ENCODE measurements at regions not wholly inside any gene's neighbourhood (a gene's known extent, or its start where the extent isn't known, plus 50 kb on each side); places are given as distances from the start of the nearest gene placed in this dataset.

DNA sequence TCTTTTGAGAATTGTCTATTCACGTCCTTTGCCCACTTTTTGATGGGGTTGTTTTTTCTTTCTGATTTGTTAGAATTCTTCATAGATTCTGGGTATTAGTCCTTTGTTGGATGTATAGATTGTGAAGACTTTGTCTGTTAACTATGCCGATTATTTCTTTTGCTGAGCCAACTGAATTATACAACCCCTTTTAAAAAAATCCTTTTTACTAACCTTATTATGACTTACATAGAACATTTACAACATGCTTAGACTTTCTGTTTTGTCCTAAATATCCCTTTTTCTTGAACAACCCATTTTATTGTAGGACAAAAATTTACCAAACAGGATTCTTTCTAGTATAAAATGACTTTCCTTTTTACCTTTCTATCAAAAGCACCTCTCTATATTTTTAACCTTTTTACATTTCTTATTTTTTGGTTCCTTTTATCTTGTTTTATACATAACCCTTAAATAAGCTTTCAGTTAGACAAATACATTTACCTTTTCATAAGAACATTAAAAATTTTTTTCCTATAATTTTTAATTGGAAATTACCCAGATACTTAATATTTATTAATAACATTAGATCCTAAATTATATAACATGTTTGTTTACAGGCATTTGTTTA lies 70.4 kb upstream of the TTLL7 start:
- H3K4me3 ChIP-seq (ENCODE audit: low read length): no peak overlapping the region
- no peak overlapping the region for H3K27ac ChIP-seq (ENCODE audit: low read length)
- TF ChIP-seq, protein P1, sequence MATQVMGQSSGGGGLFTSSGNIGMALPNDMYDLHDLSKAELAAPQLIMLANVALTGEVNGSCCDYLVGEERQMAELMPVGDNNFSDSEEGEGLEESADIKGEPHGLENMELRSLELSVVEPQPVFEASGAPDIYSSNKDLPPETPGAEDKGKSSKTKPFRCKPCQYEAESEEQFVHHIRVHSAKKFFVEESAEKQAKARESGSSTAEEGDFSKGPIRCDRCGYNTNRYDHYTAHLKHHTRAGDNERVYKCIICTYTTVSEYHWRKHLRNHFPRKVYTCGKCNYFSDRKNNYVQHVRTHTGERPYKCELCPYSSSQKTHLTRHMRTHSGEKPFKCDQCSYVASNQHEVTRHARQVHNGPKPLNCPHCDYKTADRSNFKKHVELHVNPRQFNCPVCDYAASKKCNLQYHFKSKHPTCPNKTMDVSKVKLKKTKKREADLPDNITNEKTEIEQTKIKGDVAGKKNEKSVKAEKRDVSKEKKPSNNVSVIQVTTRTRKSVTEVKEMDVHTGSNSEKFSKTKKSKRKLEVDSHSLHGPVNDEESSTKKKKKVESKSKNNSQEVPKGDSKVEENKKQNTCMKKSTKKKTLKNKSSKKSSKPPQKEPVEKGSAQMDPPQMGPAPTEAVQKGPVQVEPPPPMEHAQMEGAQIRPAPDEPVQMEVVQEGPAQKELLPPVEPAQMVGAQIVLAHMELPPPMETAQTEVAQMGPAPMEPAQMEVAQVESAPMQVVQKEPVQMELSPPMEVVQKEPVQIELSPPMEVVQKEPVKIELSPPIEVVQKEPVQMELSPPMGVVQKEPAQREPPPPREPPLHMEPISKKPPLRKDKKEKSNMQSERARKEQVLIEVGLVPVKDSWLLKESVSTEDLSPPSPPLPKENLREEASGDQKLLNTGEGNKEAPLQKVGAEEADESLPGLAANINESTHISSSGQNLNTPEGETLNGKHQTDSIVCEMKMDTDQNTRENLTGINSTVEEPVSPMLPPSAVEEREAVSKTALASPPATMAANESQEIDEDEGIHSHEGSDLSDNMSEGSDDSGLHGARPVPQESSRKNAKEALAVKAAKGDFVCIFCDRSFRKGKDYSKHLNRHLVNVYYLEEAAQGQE (IDR thresholded peaks at IDR 0.05; ENCODE audit: borderline replicate concordance): no peak
- TF ChIP-seq SMC3 (conservative IDR thresholded peaks at IDR 0.05; ENCODE audit: poor library complexity): no peak
- TF ChIP-seq, protein P2, sequence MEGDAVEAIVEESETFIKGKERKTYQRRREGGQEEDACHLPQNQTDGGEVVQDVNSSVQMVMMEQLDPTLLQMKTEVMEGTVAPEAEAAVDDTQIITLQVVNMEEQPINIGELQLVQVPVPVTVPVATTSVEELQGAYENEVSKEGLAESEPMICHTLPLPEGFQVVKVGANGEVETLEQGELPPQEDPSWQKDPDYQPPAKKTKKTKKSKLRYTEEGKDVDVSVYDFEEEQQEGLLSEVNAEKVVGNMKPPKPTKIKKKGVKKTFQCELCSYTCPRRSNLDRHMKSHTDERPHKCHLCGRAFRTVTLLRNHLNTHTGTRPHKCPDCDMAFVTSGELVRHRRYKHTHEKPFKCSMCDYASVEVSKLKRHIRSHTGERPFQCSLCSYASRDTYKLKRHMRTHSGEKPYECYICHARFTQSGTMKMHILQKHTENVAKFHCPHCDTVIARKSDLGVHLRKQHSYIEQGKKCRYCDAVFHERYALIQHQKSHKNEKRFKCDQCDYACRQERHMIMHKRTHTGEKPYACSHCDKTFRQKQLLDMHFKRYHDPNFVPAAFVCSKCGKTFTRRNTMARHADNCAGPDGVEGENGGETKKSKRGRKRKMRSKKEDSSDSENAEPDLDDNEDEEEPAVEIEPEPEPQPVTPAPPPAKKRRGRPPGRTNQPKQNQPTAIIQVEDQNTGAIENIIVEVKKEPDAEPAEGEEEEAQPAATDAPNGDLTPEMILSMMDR (IDR thresholded peaks at IDR 0.05; ENCODE audit: poor library complexity, severe bottlenecking): no peak
- TF ChIP-seq POLR2AphosphoS5 (IDR thresholded peaks at IDR 0.05): no peak
- TF ChIP-seq EZH2 (IDR thresholded peaks at IDR 0.05; ENCODE audit: borderline replicate concordance, insufficient read depth, low read length, poor library complexity, severe bottlenecking): no peak
- no peak for TF ChIP-seq TAF1 (IDR thresholded peaks at IDR 0.05; ENCODE audit: low read depth)
- TF ChIP-seq RAD21 (conservative IDR thresholded peaks at IDR 0.05): no peak
- TF ChIP-seq MXI1 (conservative IDR thresholded peaks at IDR 0.05; ENCODE audit: poor library complexity, severe bottlenecking): no peak
- TF ChIP-seq EP300 (conservative IDR thresholded peaks at IDR 0.05; ENCODE audit: poor library complexity, severe bottlenecking): no peak
- H2AFZ ChIP-seq (ENCODE audit: low read depth, low read length): no peak overlapping the region
- H3F3A ChIP-seq (ENCODE audit: insufficient read depth, low read length, poor library complexity, severe bottlenecking): no peaks in the 10 kb centered on the region
- H3K9ac ChIP-seq (ENCODE audit: low read length): no peak overlapping the region
- H3K9me3 ChIP-seq (ENCODE audit: low read length): no peaks in the 10 kb centered on the region
- H3K79me2 ChIP-seq (replicated peaks; ENCODE audit: insufficient read depth, low read length): no peaks in the 10 kb centered on the region
- no peaks in the 10 kb centered on the region for H3K27me3 ChIP-seq (ENCODE audit: insufficient read depth, low read depth, low read length)
- no peaks in the 10 kb centered on the region for H4K20me1 ChIP-seq (ENCODE audit: insufficient read depth)
- no peaks in the 10 kb centered on the region for H3K36me3 ChIP-seq (ENCODE audit: insufficient read depth, low read length)
- H3K9me2 ChIP-seq (ENCODE audit: insufficient read depth, low read length): no peaks in the 10 kb centered on the region
- H3K4me2 ChIP-seq (ENCODE audit: low read length): no peak overlapping the region

DNA sequence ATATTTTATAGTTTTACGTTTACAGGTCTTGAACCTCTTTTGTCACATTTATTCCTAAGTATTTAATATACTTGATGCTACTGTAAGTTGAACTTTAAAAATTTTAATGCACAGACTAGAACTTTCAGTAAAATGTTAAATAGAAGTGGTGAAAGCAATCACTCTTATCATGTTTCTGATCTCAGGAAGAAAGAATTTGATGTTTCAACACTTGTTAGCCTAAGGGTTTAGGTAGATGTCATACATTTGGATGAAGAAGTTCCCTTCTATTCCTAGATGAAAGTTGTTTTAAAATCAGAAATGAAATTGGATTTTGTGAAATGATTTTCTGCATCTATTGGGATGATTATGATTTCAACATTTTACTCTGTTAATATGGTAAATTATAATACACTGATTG lies 63.6 kb upstream of the TTLL7 start:
- Histone ChIP-seq H3K79me2 (replicated peaks; ENCODE audit: insufficient read depth, low read length) (no peaks in the 10 kb centered on the region), H3K9me2 (ENCODE audit: insufficient read depth, low read length) (no peaks in the 10 kb centered on the region), H3K27me3 (ENCODE audit: insufficient read depth, low read depth, low read length) (no peaks in the 10 kb centered on the region), H2AFZ (ENCODE audit: low read depth, low read length) (no peak overlapping the region), H3F3A (ENCODE audit: insufficient read depth, low read length, poor library complexity, severe bottlenecking) (no peaks in the 10 kb centered on the region), H4K20me1 (ENCODE audit: insufficient read depth) (no peaks in the 10 kb centered on the region), H3K4me2 (ENCODE audit: low read length) (no peak overlapping the region), H3K9me3 (ENCODE audit: low read length) (no peaks in the 10 kb centered on the region), H3K9ac (ENCODE audit: low read length) (no peak overlapping the region), H3K27ac (ENCODE audit: low read length) (no peak overlapping the region), H3K36me3 (ENCODE audit: insufficient read depth, low read length) (no peaks in the 10 kb centered on the region), H3K4me3 (ENCODE audit: low read length) (no peak overlapping the region)
- no peak for TF ChIP-seq MXI1 (conservative IDR thresholded peaks at IDR 0.05; ENCODE audit: poor library complexity, severe bottlenecking)
- TF ChIP-seq, protein P2 (IDR thresholded peaks at IDR 0.05; ENCODE audit: poor library complexity, severe bottlenecking): no peak
- TF ChIP-seq, protein P1 (IDR thresholded peaks at IDR 0.05; ENCODE audit: borderline replicate concordance): no peak

Data from neural cell (in vitro differentiated cells).